A673 (cell line): ENCODE measurements at regions not wholly inside any gene's neighbourhood (a gene's known extent, or its start where the extent isn't known, plus 50 kb on each side); places are given as distances from the start of the nearest gene placed in this dataset.

Experiments
- BruUV-seq: library from RNA; stranded (reverse); fragments of 400-500 nt; replicated peaks from 2 replicates; lab custom pipeline; 2021; lab: Mats Ljungman, UMichigan
- CTCF ChIA-PET: fragments of 300-600 bp; sonication (Branson Sonifier 250); formaldehyde crosslinking; loops from one replicate; lab custom pipeline; 2022; ENCODE audit warnings: antibody characterized with exemption; lab: Charles Lee
- POLR2A ChIA-PET: fragments of 300-600 bp; sonication (Branson Sonifier 250); formaldehyde crosslinking; loops from one replicate; lab custom pipeline; 2022; ENCODE audit warnings: antibody characterized with exemption; ENCODE audit not compliant: low non-redundant PET; lab: Charles Lee
- DNase-seq: peaks from one replicate; pipeline ENCODE4 v3.0.0-alpha.2; 2015; ENCODE audit warnings: low spot score
- H3K27ac ChIP-seq: fragments of 200-600 bp; sonication (generic); 2 replicates; pipeline ENCODE4 v1.5.1; 2016; ENCODE audit warnings: mixed run types, low read depth, mild to moderate bottlenecking, mixed read lengths, antibody characterized with exemption, low read length; ENCODE audit not compliant: poor library complexity, severe bottlenecking
- H3K27me3 ChIP-seq: fragments of 200-600 bp; sonication (generic); replicated peaks from 2 replicates; pipeline ENCODE4 v1.6.1; 2017; ENCODE audit warnings: mixed run types, low read depth, mild to moderate bottlenecking, mixed read lengths, antibody characterized with exemption, low read length; ENCODE audit not compliant: insufficient read depth, poor library complexity
- H3K36me3 ChIP-seq: fragments of 200-600 bp; sonication (generic); 2 replicates; pipeline ENCODE4 v1.6.1; 2016; ENCODE audit warnings: mixed run types, mild to moderate bottlenecking, mixed read lengths, antibody characterized with exemption, low read length; ENCODE audit not compliant: insufficient read depth, poor library complexity, severe bottlenecking
- H3K4me1 ChIP-seq: fragments of 200-600 bp; sonication (generic); 2 replicates; pipeline ENCODE4 v1.6.1; 2017; ENCODE audit warnings: mixed run types, mild to moderate bottlenecking, mixed read lengths, antibody characterized with exemption, low read length; ENCODE audit not compliant: insufficient read depth, poor library complexity, severe bottlenecking
- H3K4me3 ChIP-seq: fragments of 200-600 bp; sonication (generic); 2 replicates; pipeline ENCODE4 v1.5.1; 2016; ENCODE audit warnings: low read depth, mixed run types, mild to moderate bottlenecking, mixed read lengths, low read length; ENCODE audit not compliant: poor library complexity, severe bottlenecking
- H3K9me3 ChIP-seq: fragments of 200-600 bp; sonication (generic); 2 replicates; pipeline ENCODE4 v1.6.1; 2016; ENCODE audit warnings: mixed run types, low read depth, mild to moderate bottlenecking, mixed read lengths, antibody characterized with exemption, low read length; ENCODE audit not compliant: poor library complexity, severe bottlenecking
- EZH2 ChIP-seq: fragments of 200-600 bp; sonication (generic); IDR thresholded peaks from 2 replicates; pipeline ENCODE4 v1.6.1; 2017; ENCODE audit warnings: borderline replicate concordance, low read depth, mild to moderate bottlenecking, mixed read lengths, antibody characterized with exemption, low read length; ENCODE audit not compliant: poor library complexity, severe bottlenecking
- intact Hi-C: fragments of 100-400 bp; cut with micrococcal nuclease; formaldehyde crosslinking; loops from one replicate; pipeline ENCODE4 v1.10.0; 2022; ENCODE audit not compliant: unreplicated experiment
- TF ChIP-seq, protein P1 (sequence below): fragments of 300-800, 200-600 bp; sonication (generic); conservative IDR thresholded peaks from 2 replicates; pipeline ENCODE4 v1.5.1; 2017; ENCODE audit warnings: low read depth, mild to moderate bottlenecking, antibody characterized with exemption, low read length, moderate library complexity, mixed read lengths

- no peaks in the 10 kb centered on the region for H3K36me3 ChIP-seq
- intact Hi-C loops = no loop called here
- POLR2A ChIA-PET = no interaction called here
- H3K4me3 ChIP-seq = no peak overlapping the region
- H3K9me3 ChIP-seq = no peaks in the 10 kb centered on the region
- TF ChIP-seq, protein P1, sequence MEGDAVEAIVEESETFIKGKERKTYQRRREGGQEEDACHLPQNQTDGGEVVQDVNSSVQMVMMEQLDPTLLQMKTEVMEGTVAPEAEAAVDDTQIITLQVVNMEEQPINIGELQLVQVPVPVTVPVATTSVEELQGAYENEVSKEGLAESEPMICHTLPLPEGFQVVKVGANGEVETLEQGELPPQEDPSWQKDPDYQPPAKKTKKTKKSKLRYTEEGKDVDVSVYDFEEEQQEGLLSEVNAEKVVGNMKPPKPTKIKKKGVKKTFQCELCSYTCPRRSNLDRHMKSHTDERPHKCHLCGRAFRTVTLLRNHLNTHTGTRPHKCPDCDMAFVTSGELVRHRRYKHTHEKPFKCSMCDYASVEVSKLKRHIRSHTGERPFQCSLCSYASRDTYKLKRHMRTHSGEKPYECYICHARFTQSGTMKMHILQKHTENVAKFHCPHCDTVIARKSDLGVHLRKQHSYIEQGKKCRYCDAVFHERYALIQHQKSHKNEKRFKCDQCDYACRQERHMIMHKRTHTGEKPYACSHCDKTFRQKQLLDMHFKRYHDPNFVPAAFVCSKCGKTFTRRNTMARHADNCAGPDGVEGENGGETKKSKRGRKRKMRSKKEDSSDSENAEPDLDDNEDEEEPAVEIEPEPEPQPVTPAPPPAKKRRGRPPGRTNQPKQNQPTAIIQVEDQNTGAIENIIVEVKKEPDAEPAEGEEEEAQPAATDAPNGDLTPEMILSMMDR = no peak
- TF ChIP-seq EZH2 = no peak
- no peak overlapping the region for H3K27ac ChIP-seq
- H3K4me1 ChIP-seq = no peaks in the 10 kb centered on the region
- no TSS peak for BruUV-seq
- DNase-seq = no peak
- CTCF ChIA-PET = no interaction called here
- H3K27me3 ChIP-seq = no peaks in the 10 kb centered on the region
These were observed 147.3 kb upstream of the PRPS1L1 start for GRCh38 chr7:18174996-18175395.

- TF ChIP-seq EZH2 = no peak
- TF ChIP-seq, protein P1 = no peak
- no TSS peak for BruUV-seq
- POLR2A ChIA-PET = no interaction called here
- Histone ChIP-seq H3K27ac (no peak overlapping the region), H3K36me3 (no peaks in the 10 kb centered on the region), H3K4me1 (no peaks in the 10 kb centered on the region), H3K27me3 (no peaks in the 10 kb centered on the region), H3K9me3 (no peaks in the 10 kb centered on the region), H3K4me3 (no peak overlapping the region)
- no peak for DNase-seq
- intact Hi-C loops = no loop called here
- CTCF ChIA-PET = no interaction called here
These were observed 148.3 kb upstream of the PRPS1L1 start for GRCh38 chr7:18175801-18176450.

DNA sequence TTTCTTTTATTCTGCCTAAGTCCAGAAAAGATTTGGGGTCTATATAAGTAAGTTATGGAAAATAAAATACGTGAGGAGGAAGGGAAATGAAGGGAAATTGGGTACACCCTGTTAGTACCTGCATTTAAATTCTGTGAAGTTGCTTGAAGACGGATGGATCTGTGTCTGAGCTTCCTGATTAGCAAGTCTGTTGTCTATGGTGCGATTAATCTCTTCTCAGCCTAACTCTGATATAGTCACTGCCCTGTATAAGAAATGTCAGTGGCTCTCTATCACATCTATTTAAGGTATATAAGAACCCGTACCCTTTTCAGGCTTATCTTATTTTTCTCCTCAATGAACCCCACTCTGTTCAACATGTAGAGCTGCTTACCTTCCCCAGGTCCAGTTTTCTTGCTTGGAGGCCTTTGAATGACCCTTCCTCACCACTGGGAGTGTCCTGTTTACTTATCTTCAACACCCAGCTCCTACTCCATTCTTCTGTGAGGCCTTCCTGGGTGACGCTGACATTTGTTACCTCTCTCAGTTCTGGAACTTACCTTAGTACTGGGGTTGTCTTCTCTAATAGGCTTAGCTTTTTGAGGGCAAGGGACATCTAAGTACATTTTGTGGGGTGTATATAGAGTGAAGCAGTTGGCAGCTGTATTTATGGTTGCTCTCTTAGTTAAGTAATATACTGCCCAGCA, 149.6 kb upstream of the PRPS1L1 start:
- ChIA-PET POLR2A (no interaction called here), CTCF (no interaction called here)
- intact Hi-C loops = no loop called here
- no peak overlapping the region for H3K27ac ChIP-seq
- H3K9me3 ChIP-seq = no peaks in the 10 kb centered on the region
- no peaks in the 10 kb centered on the region for H3K27me3 ChIP-seq
- no TSS peak for BruUV-seq
- H3K36me3 ChIP-seq = no peaks in the 10 kb centered on the region
- no peak overlapping the region for H3K4me3 ChIP-seq
- TF ChIP-seq EZH2 = no peak
- no peaks in the 10 kb centered on the region for H3K4me1 ChIP-seq
- DNase-seq = no peak
